WTC11 (cell line): ENCODE measurements at regions not wholly inside any gene's neighbourhood (a gene's known extent, or its start where the extent isn't known, plus 50 kb on each side); places are given as distances from the start of the nearest gene placed in this dataset.

Source experiments
- AR ChIP-seq: fragments of 250-450 bp; sonication (Bioruptor Pico); IDR thresholded peaks from 2 replicates; pipeline ENCODE4 v1.9.0; 2021; ENCODE audit warnings: mild to moderate bottlenecking
- ATF2 ChIP-seq: sonication (generic); formaldehyde crosslinking; IDR thresholded peaks from 2 replicates; pipeline ENCODE4 v1.8.1; 2022; ENCODE audit warnings: low read depth, missing genetic modification reagents, borderline replicate concordance
- CTCF ChIP-seq: fragments of 200-600 bp; IDR thresholded peaks from 2 replicates; pipeline ENCODE4 v1.8.0; 2022; ENCODE audit warnings: antibody characterized with exemption
- JUN ChIP-seq: sonication (generic); formaldehyde crosslinking; IDR thresholded peaks from 2 replicates; pipeline ENCODE4 v1.8.0; 2023; ENCODE audit warnings: mild to moderate bottlenecking, missing genetic modification reagents
- MAX ChIP-seq: sonication (generic); formaldehyde crosslinking; IDR thresholded peaks from 2 replicates; pipeline ENCODE4 v1.8.0; 2022; ENCODE audit warnings: mild to moderate bottlenecking, missing genetic modification reagents
- NFYB ChIP-seq: sonication (generic); formaldehyde crosslinking; conservative IDR thresholded peaks from 2 replicates; pipeline ENCODE4 v1.8.0; 2022; ENCODE audit warnings: low read depth, missing genetic modification reagents
- NR1H2 ChIP-seq: sonication (generic); formaldehyde crosslinking; IDR thresholded peaks from 2 replicates; pipeline ENCODE4 v1.9.0; 2021; ENCODE audit warnings: mild to moderate bottlenecking, moderate library complexity, missing genetic modification reagents
- SMAD3 ChIP-seq: sonication (generic); formaldehyde crosslinking; IDR thresholded peaks from 2 replicates; pipeline ENCODE4 v1.8.0; 2022; ENCODE audit warnings: missing genetic modification reagents, mild to moderate bottlenecking, borderline replicate concordance
- ZNF121 ChIP-seq: sonication (generic); formaldehyde crosslinking; IDR thresholded peaks from 2 replicates; pipeline ENCODE4 v1.8.0; 2023; ENCODE audit warnings: missing genetic modification reagents
- ZNF263 ChIP-seq: sonication (generic); formaldehyde crosslinking; IDR thresholded peaks from 2 replicates; pipeline ENCODE4 v1.8.1; 2022; ENCODE audit warnings: low read depth, mild to moderate bottlenecking, moderate library complexity, missing genetic modification reagents
- ZNF396 ChIP-seq: fragments of 250-450 bp; sonication (Bioruptor Pico); IDR thresholded peaks from 2 replicates; pipeline ENCODE4 v1.8.0; 2021; ENCODE audit warnings: mild to moderate bottlenecking, moderate library complexity, borderline replicate concordance
- TF ChIP-seq, protein P1 (sequence below): sonication (generic); formaldehyde crosslinking; IDR thresholded peaks from 2 replicates; pipeline ENCODE4 v1.8.1; 2022; ENCODE audit warnings: low read depth, mild to moderate bottlenecking, moderate library complexity, missing genetic modification reagents, borderline replicate concordance
- TF ChIP-seq, protein P2 (sequence below): sonication (generic); formaldehyde crosslinking; IDR thresholded peaks from 2 replicates; pipeline ENCODE4 v1.8.1; 2023; ENCODE audit warnings: mild to moderate bottlenecking, moderate library complexity, missing genetic modification reagents

DNA sequence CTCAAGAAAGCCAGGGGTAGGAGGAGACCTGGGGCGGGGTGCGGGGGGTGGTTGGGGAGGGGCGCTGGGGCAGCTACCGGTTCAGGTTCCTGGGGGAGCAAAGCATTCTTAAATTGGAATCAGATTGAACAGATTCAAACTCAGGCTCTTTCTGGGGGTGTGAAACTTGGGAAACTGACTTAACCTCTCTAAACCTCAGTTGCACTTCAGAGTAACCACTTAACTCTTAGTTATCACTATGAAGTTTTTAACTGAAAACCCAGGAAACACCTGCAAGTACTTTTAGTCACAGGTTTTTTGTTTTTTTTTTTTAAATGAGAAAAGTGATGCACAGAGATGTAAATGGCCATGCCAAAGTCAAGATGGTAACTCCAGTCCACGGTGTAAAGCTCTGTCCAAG lies 72.0 kb downstream of the RCN1 start:
- TF ChIP-seq SMAD3 (CRISPR knock-in tag) (no peak), CTCF (no peak), ZNF263 (CRISPR knock-in tag) (no peak), ATF2 (CRISPR knock-in tag) (no peak), ZNF396 (CRISPR knock-in tag) (no peak), MAX (CRISPR knock-in tag) (no peak), NR1H2 (no peak), ZNF121 (CRISPR knock-in tag) (no peak), AR (CRISPR knock-in tag) (no peak), JUN (CRISPR knock-in tag) (no peak), NFYB (CRISPR knock-in tag) (no peak)
- TF ChIP-seq, protein P1, sequence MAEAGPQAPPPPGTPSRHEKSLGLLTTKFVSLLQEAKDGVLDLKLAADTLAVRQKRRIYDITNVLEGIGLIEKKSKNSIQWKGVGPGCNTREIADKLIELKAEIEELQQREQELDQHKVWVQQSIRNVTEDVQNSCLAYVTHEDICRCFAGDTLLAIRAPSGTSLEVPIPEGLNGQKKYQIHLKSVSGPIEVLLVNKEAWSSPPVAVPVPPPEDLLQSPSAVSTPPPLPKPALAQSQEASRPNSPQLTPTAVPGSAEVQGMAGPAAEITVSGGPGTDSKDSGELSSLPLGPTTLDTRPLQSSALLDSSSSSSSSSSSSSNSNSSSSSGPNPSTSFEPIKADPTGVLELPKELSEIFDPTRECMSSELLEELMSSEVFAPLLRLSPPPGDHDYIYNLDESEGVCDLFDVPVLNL, result no peak
- TF ChIP-seq, protein P2, sequence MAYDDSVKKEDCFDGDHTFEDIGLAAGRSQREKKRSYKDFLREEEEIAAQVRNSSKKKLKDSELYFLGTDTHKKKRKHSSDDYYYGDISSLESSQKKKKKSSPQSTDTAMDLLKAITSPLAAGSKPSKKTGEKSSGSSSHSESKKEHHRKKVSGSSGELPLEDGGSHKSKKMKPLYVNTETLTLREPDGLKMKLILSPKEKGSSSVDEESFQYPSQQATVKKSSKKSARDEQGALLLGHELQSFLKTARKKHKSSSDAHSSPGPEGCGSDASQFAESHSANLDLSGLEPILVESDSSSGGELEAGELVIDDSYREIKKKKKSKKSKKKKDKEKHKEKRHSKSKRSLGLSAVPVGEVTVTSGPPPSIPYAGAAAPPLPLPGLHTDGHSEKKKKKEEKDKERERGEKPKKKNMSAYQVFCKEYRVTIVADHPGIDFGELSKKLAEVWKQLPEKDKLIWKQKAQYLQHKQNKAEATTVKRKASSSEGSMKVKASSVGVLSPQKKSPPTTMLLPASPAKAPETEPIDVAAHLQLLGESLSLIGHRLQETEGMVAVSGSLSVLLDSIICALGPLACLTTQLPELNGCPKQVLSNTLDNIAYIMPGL (CRISPR knock-in tag), result no peak
